ENCODE measurements at regions not wholly inside any gene's neighbourhood (a gene's known extent, or its start where the extent isn't known, plus 50 kb on each side); places are given as distances from the start of the nearest gene placed in this dataset.
"Not testable (repeated sequence)": the region's sequence is repeated elsewhere in the genome, so short reads cannot be mapped to it uniquely, and the experiment has no call there.

- H3K36me3 ChIP-seq (ENCODE audit: insufficient read depth, low read depth, low read length), result no peaks in the 10 kb centered on the region
- peaks cover 47% of the 10 kb centered on the region for H3K9me3 ChIP-seq (ENCODE audit: insufficient read depth, low read depth, low read length)
- H3K27me3 ChIP-seq (ENCODE audit: insufficient read depth, low read length), result no peaks in the 10 kb centered on the region
Observed at GRCh38 chr10:9848278-9848677, 1169.4 kb upstream of the CELF2 start.

GRCh38 chr10:9848981-9849380 is 1168.7 kb upstream of the CELF2 start:
- Histone ChIP-seq H3K9me3 (ENCODE audit: insufficient read depth, low read depth, low read length) (peaks cover 41% of the 10 kb centered on the region), H3K36me3 (ENCODE audit: insufficient read depth, low read depth, low read length) (no peaks in the 10 kb centered on the region), H3K4me3 (ENCODE audit: low read length) (no peak overlapping the region), H3K27ac (ENCODE audit: low read length) (no peak overlapping the region), H3K4me1 (ENCODE audit: insufficient read depth, low read length) (no peaks in the 10 kb centered on the region; the same call in 1 of the 2 replicates), H3K9ac (ENCODE audit: low read depth, low read length) (no peak overlapping the region), H3K27me3 (ENCODE audit: insufficient read depth, low read length) (no peaks in the 10 kb centered on the region)

More at GRCh38 chr10:9848278-9848677, 1169.4 kb upstream of the CELF2 start:
- Histone ChIP-seq H3K4me3 (ENCODE audit: low read length) (no peak overlapping the region), H3K9ac (ENCODE audit: low read depth, low read length) (no peak overlapping the region), H3K4me1 (ENCODE audit: insufficient read depth, low read length) (no peaks in the 10 kb centered on the region; the same call in 1 of the 2 replicates), H3K27ac (ENCODE audit: low read length) (no peak overlapping the region)

- Histone ChIP-seq H3K9ac (ENCODE audit: low read depth, low read length) (no peak overlapping the region), H3K27me3 (ENCODE audit: insufficient read depth, low read length) (no peaks in the 10 kb centered on the region), H3K27ac (ENCODE audit: low read length) (no peak overlapping the region), H3K4me1 (ENCODE audit: insufficient read depth, low read length) (no peaks in the 10 kb centered on the region; the same call in 1 of the 2 replicates), H3K36me3 (ENCODE audit: insufficient read depth, low read depth, low read length) (no peaks in the 10 kb centered on the region), H3K9me3 (ENCODE audit: insufficient read depth, low read depth, low read length) (peaks cover 26% of the 10 kb centered on the region; the same call in 1 of the 2 replicates), H3K4me3 (ENCODE audit: low read length) (no peak overlapping the region)
Observed at GRCh38 chr10:9850415-9850814, 1167.3 kb upstream of the CELF2 start.

- Histone ChIP-seq H3K36me3 (ENCODE audit: insufficient read depth, low read depth, low read length) (no peaks in the 10 kb centered on the region), H3K4me1 (ENCODE audit: insufficient read depth, low read length) (no peaks in the 10 kb centered on the region; the same call in 1 of the 2 replicates), H3K27me3 (ENCODE audit: insufficient read depth, low read length) (no peaks in the 10 kb centered on the region), H3K4me3 (ENCODE audit: low read length) (no peak overlapping the region), H3K27ac (ENCODE audit: low read length) (no peak overlapping the region), H3K9me3 (ENCODE audit: insufficient read depth, low read depth, low read length) (peaks cover 21% of the 10 kb centered on the region), H3K9ac (ENCODE audit: low read depth, low read length) (no peak overlapping the region)
Observed at GRCh38 chr10:9851808-9852207, 1165.9 kb upstream of the CELF2 start.

GRCh38 chr10:9853405-9854355 is 1164.0 kb upstream of the CELF2 start:
- H3K9ac ChIP-seq (ENCODE audit: low read depth, low read length), result no peak overlapping the region
- no peak overlapping the region for H3K4me3 ChIP-seq (ENCODE audit: low read length)
- H3K27ac ChIP-seq (ENCODE audit: low read length), result no peak overlapping the region
- H3K4me1 ChIP-seq (ENCODE audit: insufficient read depth, low read length), result no peaks in the 10 kb centered on the region
- no peaks in the 10 kb centered on the region for H3K27me3 ChIP-seq (ENCODE audit: insufficient read depth, low read length)
- H3K36me3 ChIP-seq (ENCODE audit: insufficient read depth, low read depth, low read length), result no peaks in the 10 kb centered on the region
- H3K9me3 ChIP-seq (ENCODE audit: insufficient read depth, low read depth, low read length), result peaks cover 21% of the 10 kb centered on the region

- H3K27ac ChIP-seq (ENCODE audit: low read length); H3K9ac ChIP-seq (ENCODE audit: low read depth, low read length); H3K27me3 ChIP-seq (ENCODE audit: insufficient read depth, low read length); H3K4me1 ChIP-seq (ENCODE audit: insufficient read depth, low read length); H3K36me3 ChIP-seq (ENCODE audit: insufficient read depth, low read depth, low read length); H3K4me3 ChIP-seq (ENCODE audit: low read length): not testable (repeated sequence)
- peaks cover 20% of the 10 kb centered on the region for H3K9me3 ChIP-seq (ENCODE audit: insufficient read depth, low read depth, low read length)
Observed at GRCh38 chr10:9855451-9855850, 1162.2 kb upstream of the CELF2 start.

- H3K27me3 ChIP-seq (ENCODE audit: insufficient read depth, low read length), result no peaks in the 10 kb centered on the region
Observed at GRCh38 chr10:9858816-9859215, 1158.9 kb upstream of the CELF2 start.

GRCh38 chr10:9860045-9860444 is 1157.6 kb upstream of the CELF2 start:
- Histone ChIP-seq H3K27me3 (ENCODE audit: insufficient read depth, low read length) (no peaks in the 10 kb centered on the region), H3K4me1 (ENCODE audit: insufficient read depth, low read length) (no peaks in the 10 kb centered on the region), H3K27ac (ENCODE audit: low read length) (no peak overlapping the region), H3K9me3 (ENCODE audit: insufficient read depth, low read depth, low read length) (peaks cover 5% of the 10 kb centered on the region), H3K4me3 (ENCODE audit: low read length) (no peak overlapping the region), H3K36me3 (ENCODE audit: insufficient read depth, low read depth, low read length) (no peaks in the 10 kb centered on the region), H3K9ac (ENCODE audit: low read depth, low read length) (no peak overlapping the region)

More at GRCh38 chr10:9858816-9859215, 1158.9 kb upstream of the CELF2 start:
- no peak overlapping the region for H3K27ac ChIP-seq (ENCODE audit: low read length)
- H3K9ac ChIP-seq (ENCODE audit: low read depth, low read length), result no peak overlapping the region
- H3K4me1 ChIP-seq (ENCODE audit: insufficient read depth, low read length), result no peaks in the 10 kb centered on the region
- H3K36me3 ChIP-seq (ENCODE audit: insufficient read depth, low read depth, low read length), result no peaks in the 10 kb centered on the region
- no peak overlapping the region for H3K4me3 ChIP-seq (ENCODE audit: low read length)
- peaks cover 5% of the 10 kb centered on the region for H3K9me3 ChIP-seq (ENCODE audit: insufficient read depth, low read depth, low read length)

- H3K4me3 ChIP-seq (ENCODE audit: low read length), result no peak overlapping the region
- no peak overlapping the region for H3K9ac ChIP-seq (ENCODE audit: low read depth, low read length)
- H3K27me3 ChIP-seq (ENCODE audit: insufficient read depth, low read length), result no peaks in the 10 kb centered on the region
- no peaks in the 10 kb centered on the region for H3K36me3 ChIP-seq (ENCODE audit: insufficient read depth, low read depth, low read length)
- H3K9me3 ChIP-seq (ENCODE audit: insufficient read depth, low read depth, low read length), result no peaks in the 10 kb centered on the region
- no peak overlapping the region for H3K27ac ChIP-seq (ENCODE audit: low read length)
- H3K4me1 ChIP-seq (ENCODE audit: insufficient read depth, low read length), result no peaks in the 10 kb centered on the region
Observed at GRCh38 chr10:9863559-9864121, 1154.0 kb upstream of the CELF2 start.

GRCh38 chr10:9868499-9868898 is 1149.2 kb upstream of the CELF2 start:
- Histone ChIP-seq H3K4me3 (ENCODE audit: low read length) (no peak overlapping the region), H3K27ac (ENCODE audit: low read length) (no peak overlapping the region), H3K9me3 (ENCODE audit: insufficient read depth, low read depth, low read length) (no peaks in the 10 kb centered on the region), H3K4me1 (ENCODE audit: insufficient read depth, low read length) (no peaks in the 10 kb centered on the region), H3K27me3 (ENCODE audit: insufficient read depth, low read length) (no peaks in the 10 kb centered on the region), H3K36me3 (ENCODE audit: insufficient read depth, low read depth, low read length) (no peaks in the 10 kb centered on the region), H3K9ac (ENCODE audit: low read depth, low read length) (no peak overlapping the region)

- Histone ChIP-seq H3K27ac (ENCODE audit: low read length) (no peak overlapping the region), H3K9me3 (ENCODE audit: insufficient read depth, low read depth, low read length) (no peaks in the 10 kb centered on the region), H3K9ac (ENCODE audit: low read depth, low read length) (no peak overlapping the region), H3K36me3 (ENCODE audit: insufficient read depth, low read depth, low read length) (no peaks in the 10 kb centered on the region), H3K27me3 (ENCODE audit: insufficient read depth, low read length) (no peaks in the 10 kb centered on the region), H3K4me1 (ENCODE audit: insufficient read depth, low read length) (no peaks in the 10 kb centered on the region), H3K4me3 (ENCODE audit: low read length) (no peak overlapping the region)
Observed at GRCh38 chr10:9869205-9869604, 1148.5 kb upstream of the CELF2 start.
